GM12878 (cell line): ENCODE measurements at regions not wholly inside any gene's neighbourhood (a gene's known extent, or its start where the extent isn't known, plus 50 kb on each side); places are given as distances from the start of the nearest gene placed in this dataset.

ENCODE experiments used
- ATAC-seq: fragments of 200-7000 bp; cut with Tn5 transposase; 3 replicates; pipeline ENCODE4 v1.9.1; 2020; ENCODE audit warnings: mild to moderate bottlenecking, moderate library complexity
- BruUV-seq: library from RNA; stranded (reverse); fragments of 400-500 nt; replicated peaks from 2 replicates; lab custom pipeline; 2021; lab: Mats Ljungman, UMichigan
- CTCF ChIA-PET: fragments of 300-600 bp; sonication (Branson Sonifier 250); formaldehyde crosslinking; extraction: SDS; loops from one replicate; lab custom pipeline; 2021; ENCODE audit warnings: inconsistent platforms; lab: Yijun Ruan, JAX
- POLR2A ChIA-PET: fragments of 350-600 bp; formaldehyde crosslinking; extraction: SDS; loops from one replicate; lab custom pipeline; 2021; ENCODE audit warnings: inconsistent platforms; lab: Charles Lee
- RAD21 ChIA-PET: fragments of 300-600 bp; sonication (Branson Sonifier 250); formaldehyde crosslinking; loops from one replicate; lab custom pipeline; 2023; ENCODE audit warnings: antibody characterized with exemption; ENCODE audit not compliant: unreplicated experiment; lab: Charles Lee
- SMC1A ChIA-PET: fragments of 300-600 bp; sonication (Branson Sonifier 250); formaldehyde crosslinking; loops from one replicate; lab custom pipeline; 2023; ENCODE audit not compliant: unreplicated experiment, uncharacterized antibody; lab: Charles Lee
- DNase-seq: peaks from one replicate; pipeline ENCODE4 v3.0.0-alpha.2; 2011; ENCODE audit warnings: low read depth, low spot score
- FAIRE-seq: peaks from 3 replicates; lab custom pipeline; 2011; peaks lifted over from hg19 to GRCh38; lab: Jason Lieb, UNC
- H2AFZ ChIP-seq: 2 replicates; pipeline ENCODE4 v1.6.0; 2011; ENCODE audit warnings: low read depth, low read length, control low read depth; ENCODE audit not compliant: control insufficient read depth
- H3K27ac ChIP-seq: 2 replicates; pipeline ENCODE4 v1.5.1; 2011; ENCODE audit warnings: control low read depth; ENCODE audit not compliant: control insufficient read depth, insufficient read depth
- H3K27me3 ChIP-seq, 2 experiments: replicated peaks in 1 of 2; 2 replicates each; pipeline versions ENCODE4 v1.6.0 to v1.6.1; 2011; ENCODE audit warnings: low read length in 1 of 2; ENCODE audit not compliant: control insufficient read depth in 2 of 2, insufficient read depth in 2 of 2
- H3K36me3 ChIP-seq, 2 experiments: 2 replicates each; pipeline ENCODE4 v1.5.1; 2011; ENCODE audit warnings: low read length in 1 of 2; ENCODE audit not compliant: control insufficient read depth in 2 of 2, insufficient read depth in 2 of 2
- H3K4me1 ChIP-seq: 2 replicates; pipeline ENCODE4 v1.6.1; 2011; ENCODE audit warnings: mild to moderate bottlenecking, low read length, moderate library complexity, mixed read lengths; ENCODE audit not compliant: control insufficient read depth, insufficient read depth
- H3K4me2 ChIP-seq: 2 replicates; pipeline ENCODE4 v1.6.0; 2011; ENCODE audit warnings: control low read depth; ENCODE audit not compliant: control insufficient read depth, insufficient read depth
- H3K4me3 ChIP-seq: fragments of 200-600 bp; sonication (generic); 2 replicates; pipeline ENCODE4 v1.5.1; 2016
- H3K79me2 ChIP-seq: 2 replicates; pipeline ENCODE4 v1.6.0; 2011; ENCODE audit warnings: low read length; ENCODE audit not compliant: control insufficient read depth, insufficient read depth
- H3K9ac ChIP-seq: 2 replicates; pipeline ENCODE4 v1.8.0; 2011; ENCODE audit warnings: low read length, control low read depth, mixed read lengths; ENCODE audit not compliant: control insufficient read depth, insufficient read depth
- H3K9me3 ChIP-seq: replicated peaks from 3 replicates; pipeline ENCODE4 v1.5.1; 2011; ENCODE audit warnings: mild to moderate bottlenecking, low read length; ENCODE audit not compliant: control insufficient read depth, insufficient read depth
- H4K20me1 ChIP-seq: 2 replicates; pipeline ENCODE4 v1.6.0; 2011; ENCODE audit not compliant: control insufficient read depth, insufficient read depth
- CHD1 ChIP-seq: IDR thresholded peaks from 2 replicates; pipeline ENCODE4 v1.6.1; 2012; ENCODE audit warnings: low read depth, low read length, improper control_type of control experiment
- CREB1 ChIP-seq: IDR thresholded peaks from 2 replicates; pipeline ENCODE4 v1.6.1; 2012; ENCODE audit warnings: low read depth, mild to moderate bottlenecking, inconsistent platforms
- CUX1 ChIP-seq: IDR thresholded peaks from 2 replicates; pipeline ENCODE4 v1.6.1; 2012; ENCODE audit warnings: improper control_type of control experiment, low read depth, low read length; ENCODE audit not compliant: insufficient replicate concordance
- IKZF1 ChIP-seq: fragments of 450-650 bp; conservative IDR thresholded peaks from 2 replicates; pipeline ENCODE4 v1.6.1; 2017; ENCODE audit warnings: antibody characterized with exemption, mild to moderate bottlenecking
- MTA2 ChIP-seq: fragments of 450-650 bp; IDR thresholded peaks from 2 replicates; pipeline ENCODE4 v1.6.1; 2016; ENCODE audit warnings: low read depth, mild to moderate bottlenecking, moderate library complexity
- NKRF ChIP-seq: fragments of 450-650 bp; conservative IDR thresholded peaks from 2 replicates; pipeline ENCODE4 v1.6.1; 2017; ENCODE audit warnings: mild to moderate bottlenecking, moderate library complexity
- NR2C2 ChIP-seq: IDR thresholded peaks from 2 replicates; pipeline ENCODE4 v1.6.1; 2011; ENCODE audit warnings: borderline replicate concordance, low read depth; ENCODE audit not compliant: control insufficient read depth, insufficient read length
- PBX3 ChIP-seq: IDR thresholded peaks from 2 replicates; pipeline ENCODE4 v1.6.1; 2011; ENCODE audit warnings: mild to moderate bottlenecking, low read depth, low read length, moderate library complexity; ENCODE audit not compliant: insufficient replicate concordance
- RAD21 ChIP-seq: IDR thresholded peaks from 2 replicates; pipeline ENCODE4 v1.6.1; 2011; ENCODE audit warnings: mild to moderate bottlenecking, low read depth, low read length, moderate library complexity; ENCODE audit not compliant: insufficient read depth
- RCOR1 ChIP-seq: conservative IDR thresholded peaks from 2 replicates; pipeline ENCODE4 v1.6.1; 2012; ENCODE audit warnings: low read depth, low read length, improper control_type of control experiment
- RUNX3 ChIP-seq: IDR thresholded peaks from 2 replicates; pipeline ENCODE4 v1.6.1; 2012; ENCODE audit warnings: low read length, inconsistent platforms
- SMAD5 ChIP-seq: IDR thresholded peaks from 2 replicates; pipeline ENCODE4 v1.6.1; 2016; ENCODE audit warnings: antibody characterized with exemption, low read depth
- SREBF2 ChIP-seq: IDR thresholded peaks from 2 replicates; pipeline ENCODE4 v1.6.1; 2012; ENCODE audit warnings: mild to moderate bottlenecking, low read length
- YY1 ChIP-seq: IDR thresholded peaks from 2 replicates; pipeline ENCODE4 v1.6.1; 2011; ENCODE audit warnings: low read depth, mild to moderate bottlenecking, low read length
- ZNF24 ChIP-seq: fragments of 450-650 bp; IDR thresholded peaks from 2 replicates; pipeline ENCODE4 v1.6.1; 2017; ENCODE audit warnings: antibody characterized with exemption, mild to moderate bottlenecking
- WGBS: methylation state at CpG from one replicate; pipeline ENCODE4 v1.1.6; 2016; ENCODE audit warnings: low lambda C conversion rate; ENCODE audit not compliant: insufficient replicate concordance, insufficient coverage; ENCODE audit errors: missing lambda C conversion rate; 5-methylcytosine and 5-hydroxymethylcytosine counted together
- in situ Hi-C: fragments of 300-500 bp; cut with MboI; formaldehyde crosslinking; loops from 9 replicates; pipeline ENCODE4 v1.14.3; 2018; ENCODE audit warnings: mixed read lengths
- intact Hi-C: fragments of 100-400 bp; cut with micrococcal nuclease; formaldehyde crosslinking; loops from one replicate; pipeline ENCODE4 v1.14.2; 2022; ENCODE audit not compliant: unreplicated experiment

- TF ChIP-seq CUX1 (no peak), IKZF1 (no peak), RCOR1 (no peak)
- TF ChIP-seq, all 136 proteins: peak for 0
Measured at GRCh38 chr12:115857923-115858322, 419.6 kb downstream of the MED13L start (continued).

GRCh38 chr12:115857160-115857920, 420.2 kb downstream of the MED13L start:
- ChIA-PET RAD21 (no interaction called here), POLR2A (no interaction called here), SMC1A (no interaction called here), CTCF (no interaction called here)
- in situ Hi-C loops (no loop called here), intact Hi-C loops (no loop called here)
- Histone ChIP-seq H3K27ac (no peak overlapping the region), H4K20me1 (no peaks in the 10 kb centered on the region), H3K36me3 (no peaks in the 10 kb centered on the region), H3K79me2 (no peaks in the 10 kb centered on the region), H3K4me1 (no peaks in the 10 kb centered on the region), H3K27me3 (no peaks in the 10 kb centered on the region; a peak in 1 of 4 replicates), H3K4me2 (no peak overlapping the region), H3K9me3 (no peaks in the 10 kb centered on the region), H3K4me3 (no peak overlapping the region), H3K9ac (no peak overlapping the region), H2AFZ (no peak overlapping the region)
- no TSS peak for BruUV-seq
- WGBS = 16% methylated on average over 7 of the region's 7 CpGs
- FAIRE-seq (no peak), ATAC-seq (no peak), DNase-seq (no peak)
- no peak for TF ChIP-seq CREB1
- TF ChIP-seq RAD21 = no peak
- TF ChIP-seq NR2C2 = no peak
- TF ChIP-seq SREBF2 = no peak
- no peak for TF ChIP-seq MTA2
- no peak for TF ChIP-seq ZNF24
- no peak for TF ChIP-seq YY1
- no peak for TF ChIP-seq PBX3
- no peak for TF ChIP-seq SMAD5
- TF ChIP-seq RUNX3 = no peak
- TF ChIP-seq CHD1 = no peak
- TF ChIP-seq NKRF = no peak
